ENCODE measurements at regions not wholly inside any gene's neighbourhood (a gene's known extent, or its start where the extent isn't known, plus 50 kb on each side); places are given as distances from the start of the nearest gene placed in this dataset.

GRCh38 chr15:39282663-39283208 lies 298.1 kb upstream of the THBS1 start (continued):
- TF ChIP-seq CHD7 (IDR thresholded peaks at IDR 0.05; ENCODE audit: insufficient replicate concordance, low read length) (no peak), RBBP5 (IDR thresholded peaks at IDR 0.05; ENCODE audit: borderline replicate concordance, low read depth, low read length) (no peak), CTCF (IDR thresholded peaks at IDR 0.05; ENCODE audit: control extremely low read depth in 1 of 3, insufficient read depth in 1 of 3, low read depth in 1 of 3, low read length in 3 of 3) (no peak), POLR2A (IDR thresholded peaks at IDR 0.05; ENCODE audit: control extremely low read depth in 1 of 2, low read depth in 2 of 2, low read length in 2 of 2) (no peak), CHD2 (IDR thresholded peaks at IDR 0.05; ENCODE audit: low read length) (no peak), CTBP2 (IDR thresholded peaks at IDR 0.05; ENCODE audit: borderline replicate concordance, insufficient read depth, insufficient read length, low read length) (no peak), GABPA (IDR thresholded peaks at IDR 0.05; ENCODE audit: borderline replicate concordance, insufficient read depth, low read length) (no peak), PHF8 (conservative IDR thresholded peaks at IDR 0.05; ENCODE audit: low read depth, low read length) (no peak), TAF7 (optimal IDR thresholded peaks at IDR 0.05; ENCODE audit: borderline replicate concordance, low read depth, low read length) (no peak)
